HG02840 (cell line): ENCODE measurements at regions not wholly inside any gene's neighbourhood (a gene's known extent, or its start where the extent isn't known, plus 50 kb on each side); places are given as distances from the start of the nearest gene placed in this dataset.

ENCODE experiments used
- ATAC-seq: cut with Tn5 transposase; IDR thresholded peaks from one replicate; pipeline ENCODE4 v1.9.1; 2021; ENCODE audit warnings: mild to moderate bottlenecking, moderate library complexity, moderate number of reproducible peaks; ENCODE audit not compliant: unreplicated experiment, low FRiP score

- no peak for ATAC-seq
These were observed 231.0 kb upstream of the CHRNA7 start for GRCh38 chr15:31799319-31799714.

- no peak for ATAC-seq
These were observed 230.5 kb upstream of the CHRNA7 start for GRCh38 chr15:31799715-31800321.

- no peak for ATAC-seq
These were observed 229.2 kb upstream of the CHRNA7 start for GRCh38 chr15:31801152-31801551.

- ATAC-seq: no peak
These were observed 227.6 kb upstream of the CHRNA7 start for GRCh38 chr15:31802761-31803160.

DNA sequence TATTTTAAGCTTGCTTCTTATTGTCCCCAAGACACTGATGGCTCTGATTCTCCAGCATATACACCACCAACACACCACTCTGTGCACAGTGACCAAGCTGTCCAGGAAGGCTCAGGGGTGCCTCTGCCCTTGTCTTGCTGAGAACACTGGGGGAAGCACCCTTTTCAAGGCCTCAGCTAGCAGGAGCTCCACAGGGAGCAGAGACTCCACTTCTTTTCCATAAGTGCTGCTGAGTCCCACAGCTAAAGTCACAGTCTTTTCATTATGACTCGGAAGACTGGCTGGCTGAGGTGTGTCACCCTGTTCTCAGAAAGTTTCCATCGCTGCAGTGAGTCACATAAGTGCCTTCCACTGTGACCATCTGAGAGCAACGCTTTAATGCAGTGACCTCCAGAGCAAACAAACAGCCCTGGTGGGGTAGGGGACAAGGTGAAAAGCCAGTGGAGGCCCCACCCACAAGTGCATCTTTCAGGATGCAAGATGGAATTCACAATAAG is 226.9 kb upstream of the CHRNA7 start:
- ATAC-seq: no peak

- ATAC-seq: no peak
These were observed 225.1 kb upstream of the CHRNA7 start for GRCh38 chr15:31805090-31805662.

DNA sequence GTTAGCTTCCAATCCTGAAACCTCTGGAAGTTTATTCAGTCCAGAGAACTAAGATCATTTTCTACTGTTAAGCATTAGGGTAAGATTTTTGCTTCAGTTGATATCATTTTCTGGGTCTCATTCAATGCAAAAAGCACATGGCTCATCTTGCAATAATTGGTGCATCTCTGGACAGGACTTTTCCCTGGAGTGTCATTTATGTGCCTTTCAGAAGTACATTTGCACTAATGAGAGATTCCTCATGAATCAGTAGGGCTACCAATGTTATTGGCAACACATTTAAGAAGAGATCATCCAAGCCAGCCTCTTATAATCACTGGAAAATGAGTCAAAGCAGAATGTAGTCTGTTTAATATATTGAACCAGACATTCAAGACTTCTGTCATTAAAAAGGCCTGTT is 224.2 kb upstream of the CHRNA7 start:
- ATAC-seq: no peak

DNA sequence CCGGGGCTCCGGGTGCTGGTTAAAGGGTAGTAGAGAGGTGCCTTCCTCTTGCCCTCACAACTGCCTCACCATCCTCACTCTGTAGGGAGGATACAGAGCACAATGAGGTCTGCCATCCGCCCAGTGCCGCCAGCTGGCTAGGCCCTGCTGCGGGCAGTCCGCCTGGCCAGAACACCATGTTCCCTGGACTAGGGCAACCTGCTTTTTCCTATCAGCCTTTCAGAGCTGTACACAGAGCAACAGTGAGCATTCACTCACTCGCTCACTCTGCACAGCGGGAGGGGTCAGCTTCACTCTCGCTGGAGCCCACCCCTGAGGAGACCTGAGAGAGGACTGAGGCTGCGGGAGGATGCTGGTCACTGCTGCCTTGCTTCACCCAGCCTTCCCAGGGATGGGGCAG is 218.7 kb upstream of the CHRNA7 start:
- ATAC-seq: no peak

GRCh38 chr15:31814082-31814481 is 216.2 kb upstream of the CHRNA7 start:
- no peak for ATAC-seq

DNA sequence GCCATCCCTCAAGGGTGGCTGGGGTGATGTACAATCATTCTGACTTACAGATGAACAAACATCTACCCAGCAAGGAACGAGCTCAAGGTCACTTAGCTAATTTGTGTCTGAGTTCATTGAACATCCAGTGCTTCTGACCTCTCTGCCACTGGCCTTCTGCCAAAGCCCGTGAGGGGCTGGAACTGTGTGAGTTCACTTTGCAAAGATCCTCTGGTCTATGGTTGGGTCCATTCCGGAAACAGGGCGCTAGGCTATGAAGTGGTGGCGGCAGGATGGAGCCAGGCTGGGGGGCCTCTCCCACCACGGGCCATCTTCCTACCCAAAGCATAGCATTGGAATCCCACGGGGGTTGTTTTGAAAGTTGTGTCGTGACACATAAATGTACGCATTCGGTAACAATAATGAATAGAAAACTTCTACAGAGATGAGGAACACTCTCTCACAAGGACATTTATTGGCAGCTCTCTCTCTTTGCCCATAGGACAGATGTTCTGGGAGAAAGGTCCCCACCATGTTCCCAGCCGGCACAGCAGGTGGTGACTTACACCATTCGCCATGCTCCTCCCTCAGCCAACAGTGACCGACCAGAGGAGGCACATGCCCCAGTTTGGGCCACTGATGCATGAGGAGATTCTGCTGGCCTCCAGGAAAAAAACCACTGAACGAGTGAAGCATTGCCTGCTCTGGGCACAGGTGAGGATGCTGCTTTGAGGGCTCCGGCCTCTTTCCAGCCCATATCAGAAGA is 214.7 kb upstream of the CHRNA7 start:
- no peak for ATAC-seq

GRCh38 chr15:31822463-31822862 is 207.9 kb upstream of the CHRNA7 start:
- ATAC-seq: no peak

GRCh38 chr15:31824024-31824423 is 206.3 kb upstream of the CHRNA7 start:
- no peak for ATAC-seq

DNA sequence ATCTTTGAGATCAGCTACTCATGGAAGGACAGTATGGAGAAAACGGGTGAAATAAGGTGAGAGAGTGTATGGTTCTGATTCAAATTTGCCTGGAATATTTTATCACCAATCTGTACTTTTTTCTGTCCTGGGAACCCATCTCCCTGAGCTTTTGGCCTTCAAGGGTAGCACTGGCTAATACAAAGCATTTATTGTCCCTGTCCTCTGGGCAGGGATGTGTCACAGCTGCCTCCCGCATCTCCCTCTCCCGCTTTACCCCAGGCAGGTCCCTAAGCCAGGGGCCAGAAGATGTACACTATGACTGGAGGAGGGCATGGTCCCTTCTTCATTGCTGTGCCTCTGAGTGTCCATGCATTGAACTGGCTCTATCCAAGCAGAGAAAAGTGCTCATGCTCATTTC is 201.7 kb upstream of the CHRNA7 start:
- ATAC-seq: no peak

GRCh38 chr15:31830591-31830990 is 199.7 kb upstream of the CHRNA7 start:
- ATAC-seq: no peak

DNA sequence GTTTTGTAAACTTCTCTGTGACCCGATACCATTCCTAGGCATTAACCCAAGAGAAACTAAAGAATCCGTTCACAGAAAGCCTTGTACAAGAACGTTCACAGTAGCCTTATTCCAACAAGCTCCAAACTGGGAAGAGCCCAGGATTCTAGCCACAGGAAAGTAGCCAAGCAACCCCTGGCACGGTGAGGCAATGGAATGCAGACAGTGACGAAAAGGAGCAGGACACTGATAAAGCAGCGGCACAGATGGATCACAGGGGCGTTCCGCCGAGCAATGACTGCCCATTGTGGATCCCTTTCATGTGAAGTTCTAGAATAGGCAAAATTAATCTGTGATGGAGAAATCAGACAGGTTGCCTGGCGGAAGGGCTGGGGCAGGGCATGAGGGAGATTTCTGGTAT is 198.7 kb upstream of the CHRNA7 start:
- no peak for ATAC-seq

DNA sequence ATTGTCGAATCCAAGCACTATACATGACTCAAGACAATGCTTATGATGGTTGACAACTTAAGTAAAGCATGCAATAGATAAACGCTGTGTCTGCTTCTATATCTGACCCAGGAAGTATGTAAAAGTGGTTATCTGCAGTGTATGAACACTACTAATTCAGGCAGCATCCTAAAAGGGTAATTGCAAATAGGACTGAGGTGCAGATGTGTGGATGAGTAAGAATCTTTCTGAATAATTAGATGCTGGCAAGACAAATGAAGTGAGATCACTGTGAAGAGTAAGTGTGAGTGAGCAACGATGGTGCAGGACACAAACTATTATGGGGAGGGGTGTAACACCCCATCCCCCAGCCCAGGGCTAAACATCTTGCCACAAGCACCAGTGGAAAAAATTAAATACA is 195.7 kb upstream of the CHRNA7 start:
- no peak for ATAC-seq

DNA sequence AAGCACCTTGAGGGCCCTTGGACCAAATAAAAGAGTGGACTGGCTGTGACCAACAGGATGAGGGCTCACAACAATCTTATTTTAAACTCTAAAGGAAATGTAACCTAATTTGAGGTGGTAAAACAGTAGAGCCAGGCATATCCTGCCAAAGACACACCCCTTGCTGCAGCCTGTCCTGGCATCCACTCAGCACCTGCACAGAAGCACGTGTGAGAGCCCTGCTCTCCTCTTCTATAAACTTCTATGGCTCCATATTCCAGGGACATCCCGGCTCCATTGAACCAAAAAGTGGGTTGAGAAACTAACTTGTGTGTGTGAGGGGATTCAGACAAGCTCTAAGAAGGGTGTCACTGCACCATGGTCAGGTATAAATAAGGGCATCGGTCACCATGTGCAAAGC is 190.9 kb upstream of the CHRNA7 start:
- no peak for ATAC-seq

DNA sequence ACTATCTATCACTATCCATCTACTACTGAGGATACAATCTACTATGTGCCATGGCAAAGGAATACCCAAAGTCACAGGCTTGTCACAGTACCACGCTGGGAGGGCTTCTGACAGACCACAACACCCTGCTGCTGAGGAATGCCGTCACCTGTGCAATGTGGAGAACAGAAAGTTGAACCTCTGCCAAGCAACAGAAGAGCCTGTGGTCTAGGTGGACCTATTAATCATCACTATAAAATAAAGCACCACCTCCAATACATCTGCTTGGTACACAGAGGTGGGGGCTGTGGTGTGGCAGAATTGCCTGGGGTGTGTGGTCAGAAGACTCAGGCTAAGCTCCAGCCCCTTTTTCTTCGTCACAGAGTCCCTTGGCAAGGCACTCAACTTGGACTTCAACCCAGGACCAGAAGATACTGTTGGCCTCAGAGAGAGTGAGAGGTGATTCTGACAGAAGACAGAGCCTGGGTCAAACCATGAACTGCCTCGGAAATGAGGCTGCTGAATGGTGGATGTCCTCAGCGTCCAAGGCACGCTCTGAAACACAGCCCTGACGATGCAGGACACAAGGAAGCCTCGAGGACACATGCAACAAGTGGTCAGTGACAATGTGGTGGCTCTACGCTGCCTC is 189.4 kb upstream of the CHRNA7 start:
- no peak for ATAC-seq

DNA sequence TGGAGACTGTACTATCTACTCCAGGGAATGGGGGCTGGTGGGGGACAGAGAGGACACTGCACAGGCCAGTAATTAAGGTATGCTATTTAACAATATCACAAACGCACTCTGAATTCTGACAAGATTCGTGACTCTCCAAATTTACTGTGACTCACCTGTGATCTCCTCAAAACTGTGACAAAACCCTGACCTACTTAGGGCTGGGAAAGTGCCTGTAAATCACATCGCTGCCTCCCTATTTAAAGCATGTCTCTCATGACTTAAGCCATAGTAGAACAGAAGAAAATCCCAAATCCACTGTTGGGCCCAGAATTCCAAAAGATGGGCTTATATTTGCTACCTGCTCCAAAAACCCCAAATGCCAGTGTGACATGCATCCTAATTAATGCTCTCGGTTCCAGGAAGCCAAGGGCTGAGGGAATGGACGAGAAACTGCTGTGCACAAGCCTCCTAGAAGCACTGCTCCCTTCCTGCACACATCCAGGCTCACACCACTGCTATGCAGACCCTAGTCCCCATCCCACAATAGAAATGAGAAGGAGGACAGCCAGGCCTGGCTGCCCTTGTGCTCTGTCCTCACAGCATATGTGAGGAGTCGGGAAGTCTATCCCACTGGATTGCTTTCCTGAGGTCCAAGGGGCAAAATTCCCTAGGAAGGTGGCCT is 187.7 kb upstream of the CHRNA7 start:
- no peak for ATAC-seq

DNA sequence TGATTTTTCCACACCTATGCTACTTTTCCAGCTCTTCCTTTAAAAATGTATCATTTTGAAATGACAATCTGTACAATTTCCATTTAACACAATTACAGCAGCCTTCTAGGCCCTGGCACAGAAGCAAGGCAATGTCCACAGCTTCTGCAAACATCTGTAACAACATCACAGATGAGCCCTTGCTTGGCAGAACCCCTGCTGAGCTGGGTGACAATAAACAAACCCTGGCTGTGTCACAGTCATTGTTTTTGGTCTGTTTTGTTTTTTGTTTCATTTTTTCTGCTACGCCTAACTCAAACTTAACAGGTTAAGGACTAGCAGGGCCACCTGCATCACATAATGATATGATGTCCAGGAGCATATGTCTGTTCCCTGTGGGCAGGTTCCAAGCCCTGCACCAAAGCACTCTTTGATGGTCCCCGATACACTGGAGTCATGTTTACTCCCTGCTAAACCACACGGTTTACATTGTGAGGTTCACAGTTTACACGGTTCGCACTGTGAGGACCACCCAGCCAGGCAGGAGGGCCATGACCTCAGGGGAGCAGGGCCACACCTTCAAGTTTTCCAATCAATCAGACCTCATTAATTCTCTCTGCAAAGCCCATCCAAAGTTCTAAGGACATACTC is 186.8 kb upstream of the CHRNA7 start:
- no peak for ATAC-seq
